SK-N-MC (cell line): ENCODE measurements at regions not wholly inside any gene's neighbourhood (a gene's known extent, or its start where the extent isn't known, plus 50 kb on each side); places are given as distances from the start of the nearest gene placed in this dataset.
"Not testable (repeated sequence)": the region's sequence is repeated elsewhere in the genome, so short reads cannot be mapped to it uniquely, and the experiment has no call there.

Source experiments
- DNase-seq: peaks from one replicate; pipeline ENCODE4 v3.0.0-alpha.2; 2011; ENCODE audit warnings: low read depth, low spot score
- H3K27ac ChIP-seq: fragments of 200-600 bp; sonication (generic); 2 replicates; pipeline ENCODE4 v1.5.1; 2016; ENCODE audit warnings: mixed run types
- H3K36me3 ChIP-seq: fragments of 200-600 bp; sonication (generic); 2 replicates; pipeline ENCODE4 v1.6.1; 2017; ENCODE audit warnings: antibody characterized with exemption, low read length, mixed read lengths; ENCODE audit not compliant: insufficient read depth
- H3K4me3 ChIP-seq: fragments of 200-600 bp; sonication (generic); 2 replicates; pipeline ENCODE4 v1.5.1; 2016
- H3K9ac ChIP-seq: fragments of 200-600 bp; sonication (generic); 2 replicates; pipeline ENCODE4 v1.8.0; 2017; ENCODE audit warnings: mixed run types, mixed read lengths; ENCODE audit not compliant: insufficient read length
- H3K9me3 ChIP-seq: fragments of 200-600 bp; sonication (generic); 2 replicates; pipeline ENCODE4 v1.6.1; 2017; ENCODE audit warnings: low read depth, mild to moderate bottlenecking, antibody characterized with exemption, low read length, moderate library complexity, mixed read lengths
- EZH2 ChIP-seq: fragments of 200-600 bp; sonication (generic); IDR thresholded peaks from one replicate; pipeline ENCODE4 v1.6.1; 2017; ENCODE audit warnings: antibody characterized with exemption
- FOXP2 ChIP-seq: optimal IDR thresholded peaks from 2 replicates; pipeline ENCODE3; 2011; ENCODE audit warnings: mild to moderate bottlenecking, moderate library complexity; ENCODE audit not compliant: insufficient read depth; ENCODE audit errors: extremely low read length, control extremely low read depth
- POLR2AphosphoS5 ChIP-seq: IDR thresholded peaks from 2 replicates; pipeline ENCODE4 v1.6.1; 2012; ENCODE audit warnings: mild to moderate bottlenecking, low read depth, low read length, borderline replicate concordance

DNA sequence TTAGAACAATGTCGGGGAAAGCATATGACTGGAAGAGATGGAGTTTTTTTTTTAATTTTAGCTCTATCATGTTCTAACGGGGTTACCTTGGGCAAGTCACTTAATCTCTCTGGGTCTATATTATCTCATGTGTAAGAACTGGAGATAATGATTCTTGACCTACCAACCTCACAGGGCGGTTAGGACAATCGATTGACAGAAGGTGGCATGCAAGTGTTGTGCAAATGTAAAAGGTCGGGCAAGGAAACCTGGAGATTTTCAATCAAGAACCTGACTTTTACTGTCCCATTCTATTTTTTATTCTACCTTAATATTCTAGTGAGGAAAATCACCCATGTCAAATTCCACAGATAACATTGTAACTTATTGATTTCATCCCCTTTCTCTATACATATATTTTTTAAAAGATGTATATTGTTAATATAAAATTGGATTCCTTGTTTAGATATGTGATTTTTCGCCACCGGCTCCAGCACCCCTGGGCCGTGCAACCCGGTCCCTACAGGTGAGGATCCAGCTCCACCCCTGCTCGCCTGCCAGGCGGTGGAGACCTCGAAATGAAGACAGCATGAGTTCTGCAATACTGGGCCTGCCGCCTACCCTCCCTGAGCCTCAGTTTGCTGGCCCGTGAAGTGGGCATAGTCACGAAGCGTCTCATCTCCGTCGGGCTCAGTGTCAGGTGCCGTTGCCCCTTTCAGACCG is 497.6 kb upstream of the PHF14 start:
- H3K9ac ChIP-seq = no peak overlapping the region

GRCh38 chr7:10476642-10477041 is 497.0 kb upstream of the PHF14 start:
- no peak overlapping the region for H3K9ac ChIP-seq
- no peak overlapping the region for H3K4me3 ChIP-seq
- no peak overlapping the region for H3K27ac ChIP-seq
- TF ChIP-seq FOXP2 (no peak), EZH2 (no peak), POLR2AphosphoS5 (no peak)
- no peaks in the 10 kb centered on the region for H3K9me3 ChIP-seq
- no peaks in the 10 kb centered on the region for H3K36me3 ChIP-seq
- no peak for DNase-seq

More for the DNA sequence above, 497.6 kb upstream of the PHF14 start:
- no peak overlapping the region for H3K4me3 ChIP-seq
- H3K36me3 ChIP-seq = no peaks in the 10 kb centered on the region
- DNase-seq = no peak
- no peak overlapping the region for H3K27ac ChIP-seq
- H3K9me3 ChIP-seq = no peaks in the 10 kb centered on the region
- TF ChIP-seq FOXP2 (no peak), POLR2AphosphoS5 (no peak), EZH2 (no peak)

- no peak overlapping the region for H3K9ac ChIP-seq
- H3K9me3 ChIP-seq = no peaks in the 10 kb centered on the region
- H3K36me3 ChIP-seq = no peaks in the 10 kb centered on the region
- H3K27ac ChIP-seq = no peak overlapping the region
- no peak for DNase-seq
- no peak for TF ChIP-seq EZH2
- TF ChIP-seq FOXP2 = no peak
- no peak overlapping the region for H3K4me3 ChIP-seq
Observed at GRCh38 chr7:10483671-10484070, 490.0 kb upstream of the PHF14 start.

DNA sequence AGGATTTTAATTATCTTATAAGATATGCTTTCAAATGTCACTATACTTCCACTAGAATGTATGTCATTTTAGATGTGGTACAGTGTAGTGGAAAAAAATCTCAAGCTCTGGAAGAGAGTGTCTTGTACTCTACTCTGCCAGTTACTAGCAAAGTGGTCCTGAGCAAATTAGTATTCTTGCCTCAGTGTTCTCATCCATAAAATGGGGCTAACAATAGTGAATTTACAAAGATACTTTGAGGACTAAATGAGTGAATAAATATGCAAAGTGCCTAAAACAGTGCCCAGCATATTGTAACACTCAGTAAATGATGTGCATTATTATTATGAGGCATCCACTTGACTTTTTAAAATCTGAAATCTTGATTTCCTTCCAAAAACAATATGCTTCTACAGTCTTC is 488.9 kb upstream of the PHF14 start:
- H3K9ac ChIP-seq = no peak overlapping the region
- H3K36me3 ChIP-seq = no peaks in the 10 kb centered on the region
- no peak overlapping the region for H3K4me3 ChIP-seq
- no peak overlapping the region for H3K27ac ChIP-seq
- no peaks in the 10 kb centered on the region for H3K9me3 ChIP-seq
- no peak for DNase-seq
- TF ChIP-seq POLR2AphosphoS5 (no peak), EZH2 (no peak), FOXP2 (no peak)

GRCh38 chr7:10501206-10501884 is 472.3 kb upstream of the PHF14 start:
- H3K4me3 ChIP-seq, H3K27ac ChIP-seq, DNase-seq, H3K36me3 ChIP-seq, H3K9ac ChIP-seq, H3K9me3 ChIP-seq: not testable (repeated sequence)

GRCh38 chr7:10507032-10507431 is 466.6 kb upstream of the PHF14 start:
- Histone ChIP-seq H3K9me3 (no peaks in the 10 kb centered on the region), H3K4me3 (no peak overlapping the region), H3K36me3 (no peaks in the 10 kb centered on the region), H3K9ac (no peak overlapping the region), H3K27ac (no peak overlapping the region)
- no peak for DNase-seq
- TF ChIP-seq FOXP2 = no peak
- TF ChIP-seq EZH2 = no peak
- no peak for TF ChIP-seq POLR2AphosphoS5

- Histone ChIP-seq H3K4me3 (no peak overlapping the region), H3K9me3 (no peaks in the 10 kb centered on the region), H3K9ac (no peak overlapping the region), H3K36me3 (no peaks in the 10 kb centered on the region), H3K27ac (no peak overlapping the region)
- TF ChIP-seq EZH2 (no peak), POLR2AphosphoS5 (no peak), FOXP2 (no peak)
- no peak for DNase-seq
Observed at GRCh38 chr7:10521306-10521705, 452.4 kb upstream of the PHF14 start.

- not testable (repeated sequence) for H3K9me3 ChIP-seq, H3K4me3 ChIP-seq, H3K9ac ChIP-seq, H3K27ac ChIP-seq, H3K36me3 ChIP-seq, DNase-seq
Observed at GRCh38 chr7:10533429-10533828, 440.2 kb upstream of the PHF14 start.

DNA sequence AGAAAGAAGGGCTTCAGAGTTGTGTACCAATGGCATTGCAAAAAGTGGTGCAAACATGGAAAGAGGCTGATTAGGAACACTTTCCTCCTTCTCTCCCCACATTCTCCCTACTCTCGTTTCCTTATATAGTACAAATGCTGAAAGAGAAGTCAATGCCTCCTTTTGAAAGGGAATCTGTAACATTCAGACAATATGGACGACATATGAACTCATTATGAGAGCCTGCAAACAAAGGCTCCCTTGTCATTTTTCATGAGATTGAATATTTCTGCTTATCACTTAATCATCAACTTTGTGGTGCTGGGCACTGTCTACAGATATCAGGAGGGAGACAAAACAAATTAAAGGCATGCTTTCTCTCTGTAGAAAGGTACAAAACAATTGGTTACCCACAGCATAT is 437.1 kb upstream of the PHF14 start:
- Histone ChIP-seq H3K9ac (no peak overlapping the region), H3K4me3 (no peak overlapping the region), H3K27ac (no peak overlapping the region), H3K36me3 (no peaks in the 10 kb centered on the region), H3K9me3 (no peaks in the 10 kb centered on the region)
- no peak for DNase-seq
- TF ChIP-seq FOXP2 (no peak), POLR2AphosphoS5 (no peak), EZH2 (no peak)
